ENCODE measurements at regions not wholly inside any gene's neighbourhood (a gene's known extent, or its start where the extent isn't known, plus 50 kb on each side); places are given as distances from the start of the nearest gene placed in this dataset.

- intact Hi-C loops (cut with DNase I), result no loop called here
- DNase-seq (no peak), ATAC-seq (no peak)
- no peak for TF ChIP-seq CTCF (IDR thresholded peaks at IDR 0.05)
- Histone ChIP-seq H3K4me1 (no peaks in the 10 kb centered on the region), H3K36me3 (no peaks in the 10 kb centered on the region), H3K27ac (no peak overlapping the region), H3K9me3 (no peaks in the 10 kb centered on the region), H3K27me3 (peaks cover 0 to 33% (median 0%) of the 10 kb centered on the region in 7 donors), H3K4me3 (no peak overlapping the region)
- 84% methylated on average over 5 of the region's 5 CpGs for WGBS, 2 donors
Observed at GRCh38 chrX:39874202-39874816, 223.4 kb downstream of the BCOR start.

DNA sequence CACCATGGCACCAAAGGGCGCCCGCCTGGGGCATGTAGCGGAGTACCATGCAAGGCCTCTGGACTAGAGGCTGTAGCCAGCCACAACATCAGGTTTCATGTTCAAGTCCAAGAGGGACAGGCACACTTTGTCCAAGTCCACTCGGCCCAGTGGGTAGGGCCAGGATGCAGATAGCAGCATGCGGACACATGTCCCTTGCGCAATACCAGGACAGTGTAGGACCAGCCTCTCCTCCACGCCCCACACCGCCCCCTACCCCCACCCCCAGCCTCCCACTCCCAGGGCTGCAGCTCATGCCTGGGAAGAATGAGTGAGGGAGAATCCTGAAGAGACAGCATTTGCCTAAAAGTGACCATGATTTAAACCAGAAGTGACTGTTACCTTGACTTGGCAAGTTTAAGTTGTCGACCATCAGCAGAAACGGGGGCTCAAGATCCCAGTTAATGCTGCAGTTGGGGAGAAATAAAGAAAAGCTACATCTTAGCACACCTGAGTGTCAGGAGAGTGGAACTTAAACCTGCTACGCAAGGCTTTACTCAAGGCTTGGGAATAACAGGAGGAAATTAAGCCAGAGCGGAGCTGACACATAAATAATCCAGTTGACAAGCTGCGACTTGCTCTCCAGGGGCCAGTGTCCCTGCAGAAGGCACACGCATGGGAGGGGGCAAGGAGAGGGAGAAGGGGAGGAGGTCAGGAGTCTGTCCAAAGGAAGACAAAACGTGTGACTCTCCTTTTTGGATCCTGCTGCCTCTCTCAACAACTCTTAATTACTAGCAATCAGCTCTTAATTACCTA, 221.7 kb downstream of the BCOR start:
- Histone ChIP-seq H3K4me1 (no peaks in the 10 kb centered on the region), H3K4me3 (no peak overlapping the region), H3K27ac (no peak overlapping the region), H3K27me3 (peaks cover 0 to 43% (median 0%) of the 10 kb centered on the region in 7 donors), H3K36me3 (no peaks in the 10 kb centered on the region), H3K9me3 (no peaks in the 10 kb centered on the region)
- TF ChIP-seq CTCF (IDR thresholded peaks at IDR 0.05), result no peak
- 85 to 89% methylated on average over 15 of the region's 15 CpGs for WGBS, 2 donors
- DNase-seq, result no peak
- intact Hi-C loops (cut with DNase I), result no loop called here
- ATAC-seq, result peak in 1 of 8 donors; percentile 50

DNA sequence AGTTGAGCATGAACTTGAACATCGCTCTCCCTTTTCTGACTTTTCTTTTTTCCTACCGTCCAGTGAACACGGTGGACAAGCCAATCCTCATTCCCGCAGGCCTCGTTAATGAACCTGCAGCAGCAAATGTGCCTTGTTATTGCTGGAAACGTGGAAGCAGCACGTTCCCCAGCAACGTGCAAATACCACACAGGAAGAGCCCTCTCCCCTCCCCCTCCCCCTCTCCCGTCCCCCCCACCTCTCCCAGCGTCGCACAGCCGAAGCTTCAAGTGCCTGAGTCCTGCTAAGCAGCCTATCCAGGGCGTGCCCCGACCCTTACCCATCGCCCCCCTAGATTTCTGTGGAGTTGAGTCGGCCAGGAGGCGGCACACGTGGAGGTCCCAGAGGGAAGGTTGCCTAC, 219.9 kb downstream of the BCOR start:
- ATAC-seq (no peak), DNase-seq (no peak)
- TF ChIP-seq CTCF (IDR thresholded peaks at IDR 0.05), result no peak
- intact Hi-C loops (cut with DNase I), result no loop called here
- no peaks in the 10 kb centered on the region for H3K36me3 ChIP-seq
- H3K27me3 ChIP-seq, result peaks cover 0 to 43% (median 0%) of the 10 kb centered on the region in 7 donors
- no peaks in the 10 kb centered on the region for H3K4me1 ChIP-seq
- WGBS, 2 donors, result 64 to 80% methylated on average over 18 of the region's 18 CpGs
- H3K27ac ChIP-seq, result no peak overlapping the region
- H3K4me3 ChIP-seq, result no peak overlapping the region
- H3K9me3 ChIP-seq, result peaks cover 0 to 2% (median 0%) of the 10 kb centered on the region in 11 donors

DNA sequence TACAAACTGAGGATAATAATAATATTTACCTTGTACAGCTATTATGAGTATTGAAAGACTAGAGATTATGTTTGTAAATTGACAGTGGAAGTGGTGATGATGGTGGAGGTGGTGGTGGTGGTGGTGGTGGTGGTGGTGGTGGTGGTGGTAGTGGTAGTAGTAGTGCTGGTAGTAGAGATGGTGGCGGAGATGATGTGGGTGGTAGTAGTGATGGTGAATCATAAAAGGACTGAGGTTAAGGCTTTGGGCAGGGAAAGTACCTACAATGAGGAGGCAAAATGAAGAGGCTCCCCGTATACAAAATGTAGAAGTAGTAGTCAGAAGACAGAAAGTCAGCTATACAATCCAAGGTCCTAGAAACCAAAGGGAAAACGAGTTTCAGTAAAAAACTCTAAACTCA, 214.1 kb downstream of the BCOR start:
- ATAC-seq, result no peak
- Histone ChIP-seq H3K27ac (no peak overlapping the region), H3K36me3 (no peaks in the 10 kb centered on the region), H3K9me3 (peaks cover 0 to 6% (median 0%) of the 10 kb centered on the region in 11 donors), H3K4me1 (peaks cover 0 to 13% (median 0%) of the 10 kb centered on the region in 9 donors), H3K4me3 (no peak overlapping the region), H3K27me3 (peaks cover 0 to 22% (median 0%) of the 10 kb centered on the region in 7 donors)
- intact Hi-C loops (cut with DNase I), result no loop called here
- DNase-seq, result no peak
- WGBS, 2 donors, result 95 to 97% methylated on average over 3 of the region's 3 CpGs
- TF ChIP-seq CTCF (IDR thresholded peaks at IDR 0.05), result no peak

Data from heart right ventricle (tissue), 16 donors.